ENCODE measurements at regions not wholly inside any gene's neighbourhood (a gene's known extent, or its start where the extent isn't known, plus 50 kb on each side); places are given as distances from the start of the nearest gene placed in this dataset.

DNA sequence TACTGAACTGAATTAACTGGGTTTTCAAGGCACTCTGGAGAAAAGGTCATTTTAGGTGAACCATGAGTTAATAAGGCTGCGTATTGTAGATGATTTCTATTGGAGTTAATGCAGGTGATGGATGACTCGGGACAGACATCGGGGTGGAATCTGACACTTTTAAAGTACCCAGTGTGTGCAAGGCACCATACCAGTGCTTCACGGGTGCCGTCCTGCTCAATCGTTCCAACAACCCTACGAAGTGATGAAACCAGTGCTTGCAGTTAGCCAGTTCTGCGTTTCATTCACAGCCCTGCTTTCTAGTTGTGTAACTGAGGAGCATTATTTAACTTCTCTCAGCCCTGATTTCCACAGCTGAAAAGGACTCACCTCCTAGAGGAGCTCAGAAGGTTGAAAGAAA is 216.5 kb downstream of the BARX2 start:
- TF ChIP-seq, protein P1, sequence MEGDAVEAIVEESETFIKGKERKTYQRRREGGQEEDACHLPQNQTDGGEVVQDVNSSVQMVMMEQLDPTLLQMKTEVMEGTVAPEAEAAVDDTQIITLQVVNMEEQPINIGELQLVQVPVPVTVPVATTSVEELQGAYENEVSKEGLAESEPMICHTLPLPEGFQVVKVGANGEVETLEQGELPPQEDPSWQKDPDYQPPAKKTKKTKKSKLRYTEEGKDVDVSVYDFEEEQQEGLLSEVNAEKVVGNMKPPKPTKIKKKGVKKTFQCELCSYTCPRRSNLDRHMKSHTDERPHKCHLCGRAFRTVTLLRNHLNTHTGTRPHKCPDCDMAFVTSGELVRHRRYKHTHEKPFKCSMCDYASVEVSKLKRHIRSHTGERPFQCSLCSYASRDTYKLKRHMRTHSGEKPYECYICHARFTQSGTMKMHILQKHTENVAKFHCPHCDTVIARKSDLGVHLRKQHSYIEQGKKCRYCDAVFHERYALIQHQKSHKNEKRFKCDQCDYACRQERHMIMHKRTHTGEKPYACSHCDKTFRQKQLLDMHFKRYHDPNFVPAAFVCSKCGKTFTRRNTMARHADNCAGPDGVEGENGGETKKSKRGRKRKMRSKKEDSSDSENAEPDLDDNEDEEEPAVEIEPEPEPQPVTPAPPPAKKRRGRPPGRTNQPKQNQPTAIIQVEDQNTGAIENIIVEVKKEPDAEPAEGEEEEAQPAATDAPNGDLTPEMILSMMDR (IDR thresholded peaks at IDR 0.05 in 2 of 3, conservative IDR thresholded peaks at IDR 0.05 in 1 of 3; ENCODE audit: insufficient read depth in 2 of 3, low read depth in 1 of 3, low read length in 3 of 3): no peak
- no peak for TF ChIP-seq POLR2A (conservative IDR thresholded peaks at IDR 0.05)

Measured in K562 (cell line).